ENCODE measurements at regions not wholly inside any gene's neighbourhood (a gene's known extent, or its start where the extent isn't known, plus 50 kb on each side); places are given as distances from the start of the nearest gene placed in this dataset.

DNA sequence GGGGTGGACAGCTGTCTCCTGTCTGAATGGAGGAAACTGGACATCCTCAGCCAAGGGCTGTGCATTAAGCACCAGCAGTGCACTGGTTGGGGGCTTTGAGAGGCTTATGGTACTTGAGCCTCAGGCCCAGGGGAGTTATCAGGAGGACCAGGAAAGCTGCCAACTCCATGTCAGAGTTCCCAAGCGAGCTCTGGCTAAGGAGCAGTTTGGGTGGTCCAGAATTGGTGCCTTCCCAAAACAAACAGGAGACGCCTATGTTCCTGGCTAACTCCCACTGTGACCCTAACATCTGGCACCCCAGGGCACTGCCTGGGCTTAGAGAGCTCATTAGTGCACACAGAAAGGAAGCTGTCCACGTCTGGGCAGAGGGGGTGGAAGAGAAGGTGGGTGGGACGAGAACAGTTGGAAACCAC is 408.6 kb upstream of the NPVF start:
- TF ChIP-seq EZH2 (IDR thresholded peaks at IDR 0.05; ENCODE audit: borderline replicate concordance, low read depth, low read length, severe bottlenecking) = no peak
- TF ChIP-seq, protein P1, sequence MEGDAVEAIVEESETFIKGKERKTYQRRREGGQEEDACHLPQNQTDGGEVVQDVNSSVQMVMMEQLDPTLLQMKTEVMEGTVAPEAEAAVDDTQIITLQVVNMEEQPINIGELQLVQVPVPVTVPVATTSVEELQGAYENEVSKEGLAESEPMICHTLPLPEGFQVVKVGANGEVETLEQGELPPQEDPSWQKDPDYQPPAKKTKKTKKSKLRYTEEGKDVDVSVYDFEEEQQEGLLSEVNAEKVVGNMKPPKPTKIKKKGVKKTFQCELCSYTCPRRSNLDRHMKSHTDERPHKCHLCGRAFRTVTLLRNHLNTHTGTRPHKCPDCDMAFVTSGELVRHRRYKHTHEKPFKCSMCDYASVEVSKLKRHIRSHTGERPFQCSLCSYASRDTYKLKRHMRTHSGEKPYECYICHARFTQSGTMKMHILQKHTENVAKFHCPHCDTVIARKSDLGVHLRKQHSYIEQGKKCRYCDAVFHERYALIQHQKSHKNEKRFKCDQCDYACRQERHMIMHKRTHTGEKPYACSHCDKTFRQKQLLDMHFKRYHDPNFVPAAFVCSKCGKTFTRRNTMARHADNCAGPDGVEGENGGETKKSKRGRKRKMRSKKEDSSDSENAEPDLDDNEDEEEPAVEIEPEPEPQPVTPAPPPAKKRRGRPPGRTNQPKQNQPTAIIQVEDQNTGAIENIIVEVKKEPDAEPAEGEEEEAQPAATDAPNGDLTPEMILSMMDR (IDR thresholded peaks at IDR 0.05; ENCODE audit: extremely low read depth in 1 of 2, insufficient read depth in 1 of 2, low read depth in 1 of 2, low read length in 2 of 2) = no peak
- no peak for TF ChIP-seq POLR2A (IDR thresholded peaks at IDR 0.05; ENCODE audit: low read depth, low read length)
